ENCODE measurements at regions not wholly inside any gene's neighbourhood (a gene's known extent, or its start where the extent isn't known, plus 50 kb on each side); places are given as distances from the start of the nearest gene placed in this dataset.

DNA sequence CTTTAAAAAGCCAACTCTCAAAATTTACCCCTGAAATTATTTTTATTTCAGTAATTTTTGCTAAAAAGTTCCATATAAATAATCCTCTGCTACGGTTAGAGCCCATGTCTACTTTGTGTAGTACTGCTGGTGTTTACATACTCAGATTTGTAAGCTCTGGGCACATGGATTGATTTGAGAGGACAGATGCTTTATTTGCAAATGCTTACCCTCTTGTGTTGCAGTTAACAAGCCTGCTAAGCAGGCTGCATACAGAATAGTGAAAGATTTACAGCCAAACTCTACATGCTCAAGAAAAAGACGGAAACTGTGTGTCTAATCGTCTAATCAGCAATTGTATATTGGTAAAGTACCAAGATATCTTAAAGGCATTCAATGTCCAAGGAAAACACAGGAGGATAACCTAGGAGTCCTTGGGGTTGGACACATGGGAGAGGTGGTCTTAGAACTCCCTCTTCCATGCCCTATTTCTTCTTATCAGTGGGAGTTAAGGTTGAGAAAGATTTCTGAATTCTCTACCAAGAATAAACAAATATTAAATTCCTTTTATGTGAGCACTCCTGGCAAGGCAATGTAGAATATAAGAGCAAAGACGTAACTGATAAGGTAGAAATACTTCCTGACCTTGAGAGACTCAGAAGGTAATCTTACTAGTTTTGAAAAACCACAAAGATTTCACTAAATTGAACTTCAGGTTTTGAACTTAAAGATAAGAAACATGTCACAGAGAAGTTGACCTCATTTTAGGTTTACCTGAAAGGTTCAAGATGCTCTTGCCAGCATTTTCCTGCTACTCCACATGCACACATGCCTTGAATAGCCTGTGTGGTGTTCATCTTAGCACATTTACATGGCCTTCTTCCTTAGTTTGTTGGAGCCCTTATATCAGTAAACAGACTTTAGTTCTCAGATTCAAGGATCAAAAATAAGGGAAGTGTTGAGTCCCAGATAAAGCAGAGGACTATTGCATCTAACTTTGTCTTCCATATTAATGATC, 1216.5 kb downstream of the SORCS3 start:
- H3K4me1 ChIP-seq (ENCODE audit: control insufficient read depth, low read length), result no peaks in the 10 kb centered on the region
- H4K20me1 ChIP-seq (ENCODE audit: control insufficient read depth, insufficient read depth, low read depth, low read length), result no peaks in the 10 kb centered on the region
- H3K9me3 ChIP-seq (ENCODE audit: control insufficient read depth, insufficient read depth, low read length), result no peaks in the 10 kb centered on the region
- no peaks in the 10 kb centered on the region for H3K9me2 ChIP-seq (replicated peaks; ENCODE audit: control insufficient read depth, low read length)
- H3K4me2 ChIP-seq (ENCODE audit: low read length), result no peak overlapping the region
- TF ChIP-seq, protein P1, sequence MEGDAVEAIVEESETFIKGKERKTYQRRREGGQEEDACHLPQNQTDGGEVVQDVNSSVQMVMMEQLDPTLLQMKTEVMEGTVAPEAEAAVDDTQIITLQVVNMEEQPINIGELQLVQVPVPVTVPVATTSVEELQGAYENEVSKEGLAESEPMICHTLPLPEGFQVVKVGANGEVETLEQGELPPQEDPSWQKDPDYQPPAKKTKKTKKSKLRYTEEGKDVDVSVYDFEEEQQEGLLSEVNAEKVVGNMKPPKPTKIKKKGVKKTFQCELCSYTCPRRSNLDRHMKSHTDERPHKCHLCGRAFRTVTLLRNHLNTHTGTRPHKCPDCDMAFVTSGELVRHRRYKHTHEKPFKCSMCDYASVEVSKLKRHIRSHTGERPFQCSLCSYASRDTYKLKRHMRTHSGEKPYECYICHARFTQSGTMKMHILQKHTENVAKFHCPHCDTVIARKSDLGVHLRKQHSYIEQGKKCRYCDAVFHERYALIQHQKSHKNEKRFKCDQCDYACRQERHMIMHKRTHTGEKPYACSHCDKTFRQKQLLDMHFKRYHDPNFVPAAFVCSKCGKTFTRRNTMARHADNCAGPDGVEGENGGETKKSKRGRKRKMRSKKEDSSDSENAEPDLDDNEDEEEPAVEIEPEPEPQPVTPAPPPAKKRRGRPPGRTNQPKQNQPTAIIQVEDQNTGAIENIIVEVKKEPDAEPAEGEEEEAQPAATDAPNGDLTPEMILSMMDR (IDR thresholded peaks at IDR 0.05; ENCODE audit: low read depth, low read length, poor library complexity, severe bottlenecking), result no peak
- TF ChIP-seq EZH2phosphoT487 (IDR thresholded peaks at IDR 0.05; ENCODE audit: borderline replicate concordance, low read length), result no peak
- H3K4me3 ChIP-seq (ENCODE audit: low read length), result no peak overlapping the region
- no peaks in the 10 kb centered on the region for H3K79me2 ChIP-seq (ENCODE audit: control insufficient read depth, low read length)
- no peak overlapping the region for H3K27ac ChIP-seq (ENCODE audit: low read depth, low read length)
- no peaks in the 10 kb centered on the region for H3K36me3 ChIP-seq (ENCODE audit: control insufficient read depth, low read length)
- no peaks in the 10 kb centered on the region for H3F3A ChIP-seq (ENCODE audit: control insufficient read depth, insufficient read depth)
- no peaks in the 10 kb centered on the region for H3K27me3 ChIP-seq (ENCODE audit: control insufficient read depth, low read length)

DNA sequence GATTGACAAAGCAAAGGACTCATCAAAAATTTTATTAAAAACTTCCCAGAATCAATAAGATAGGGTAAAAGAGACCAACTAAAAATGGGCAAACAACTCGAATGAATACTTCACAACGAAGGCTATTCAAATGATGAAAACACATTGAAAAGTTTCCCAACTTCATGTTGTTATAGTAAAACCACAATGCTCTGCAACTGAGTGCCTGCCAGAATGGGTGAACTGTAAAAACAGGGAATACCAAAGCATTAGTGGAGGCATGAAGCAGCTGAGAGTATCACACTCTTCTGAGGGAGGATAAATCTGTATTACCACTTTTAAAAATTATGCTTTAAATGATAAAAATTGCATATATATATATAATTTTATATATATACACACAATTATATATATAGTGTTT, 1214.7 kb downstream of the SORCS3 start:
- no peak overlapping the region for H3K4me2 ChIP-seq (ENCODE audit: low read length)
- H3K9me2 ChIP-seq (replicated peaks; ENCODE audit: control insufficient read depth, low read length), result no peaks in the 10 kb centered on the region
- H3K79me2 ChIP-seq (ENCODE audit: control insufficient read depth, low read length), result no peaks in the 10 kb centered on the region
- no peaks in the 10 kb centered on the region for H3K27me3 ChIP-seq (ENCODE audit: control insufficient read depth, low read length)
- no peak overlapping the region for H3K27ac ChIP-seq (ENCODE audit: low read depth, low read length)
- TF ChIP-seq EZH2phosphoT487 (IDR thresholded peaks at IDR 0.05; ENCODE audit: borderline replicate concordance, low read length), result no peak
- TF ChIP-seq, protein P1 (IDR thresholded peaks at IDR 0.05; ENCODE audit: low read depth, low read length, poor library complexity, severe bottlenecking), result no peak
- H3K9me3 ChIP-seq (ENCODE audit: control insufficient read depth, insufficient read depth, low read length), result no peaks in the 10 kb centered on the region
- no peaks in the 10 kb centered on the region for H3F3A ChIP-seq (ENCODE audit: control insufficient read depth, insufficient read depth)
- H3K4me3 ChIP-seq (ENCODE audit: low read length), result no peak overlapping the region
- H3K4me1 ChIP-seq (ENCODE audit: control insufficient read depth, low read length), result no peaks in the 10 kb centered on the region
- no peaks in the 10 kb centered on the region for H4K20me1 ChIP-seq (ENCODE audit: control insufficient read depth, insufficient read depth, low read depth, low read length)
- no peaks in the 10 kb centered on the region for H3K36me3 ChIP-seq (ENCODE audit: control insufficient read depth, low read length)

DNA sequence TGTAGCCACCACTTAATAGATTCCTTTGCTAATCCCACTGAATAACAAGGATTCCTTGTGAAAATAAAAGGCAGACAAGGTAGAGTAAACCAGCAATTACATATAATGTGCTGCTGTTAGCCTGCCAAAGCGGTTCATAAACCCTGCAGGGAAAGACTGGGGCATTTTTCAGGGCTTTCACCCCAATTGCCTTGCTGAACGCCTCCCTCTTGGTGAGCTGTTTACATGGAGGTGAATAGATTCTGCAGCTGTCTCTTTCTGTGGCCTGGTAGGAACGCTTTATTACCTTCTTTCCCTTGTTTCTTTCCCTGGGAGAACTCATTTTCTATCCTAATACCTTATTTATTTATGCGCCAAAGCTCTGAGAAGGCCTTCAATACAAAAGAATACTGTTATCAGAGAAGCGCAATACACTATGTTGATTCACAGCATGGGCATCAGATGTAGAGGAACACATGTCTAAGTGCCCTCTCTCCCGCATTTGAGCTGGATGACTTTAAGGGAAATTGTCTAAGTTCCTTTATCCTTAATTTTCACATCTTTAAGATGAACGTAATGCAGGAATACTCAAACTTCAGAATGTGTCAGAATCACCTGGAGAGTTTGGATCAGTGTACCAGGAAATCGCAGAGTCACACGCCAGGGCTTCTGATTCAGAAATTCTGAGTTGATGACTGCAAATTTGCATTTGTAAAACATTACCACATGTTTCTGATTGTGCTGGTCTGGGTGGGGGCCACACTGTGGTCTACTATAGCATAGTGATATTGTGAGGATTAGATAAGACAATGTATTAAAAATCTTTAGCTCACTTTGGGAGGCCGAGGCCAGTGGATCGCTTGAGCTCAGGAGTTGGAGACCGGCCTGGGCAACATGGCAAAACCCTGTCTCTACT, 1203.8 kb downstream of the SORCS3 start:
- H4K20me1 ChIP-seq (ENCODE audit: control insufficient read depth, insufficient read depth, low read depth, low read length), result no peaks in the 10 kb centered on the region
- no peaks in the 10 kb centered on the region for H3K9me3 ChIP-seq (ENCODE audit: control insufficient read depth, insufficient read depth, low read length)
- H3F3A ChIP-seq (ENCODE audit: control insufficient read depth, insufficient read depth), result no peaks in the 10 kb centered on the region
- H3K79me2 ChIP-seq (ENCODE audit: control insufficient read depth, low read length), result no peaks in the 10 kb centered on the region
- no peak overlapping the region for H3K4me3 ChIP-seq (ENCODE audit: low read length)
- TF ChIP-seq, protein P1 (IDR thresholded peaks at IDR 0.05; ENCODE audit: low read depth, low read length, poor library complexity, severe bottlenecking), result no peak
- no peak for TF ChIP-seq EZH2phosphoT487 (IDR thresholded peaks at IDR 0.05; ENCODE audit: borderline replicate concordance, low read length)
- no peaks in the 10 kb centered on the region for H3K27me3 ChIP-seq (ENCODE audit: control insufficient read depth, low read length)
- no peaks in the 10 kb centered on the region for H3K9me2 ChIP-seq (replicated peaks; ENCODE audit: control insufficient read depth, low read length)
- no peaks in the 10 kb centered on the region for H3K36me3 ChIP-seq (ENCODE audit: control insufficient read depth, low read length)
- H3K27ac ChIP-seq (ENCODE audit: low read depth, low read length), result no peak overlapping the region
- H3K4me1 ChIP-seq (ENCODE audit: control insufficient read depth, low read length), result no peaks in the 10 kb centered on the region
- H3K4me2 ChIP-seq (ENCODE audit: low read length), result no peak overlapping the region
